ENCODE measurements at regions not wholly inside any gene's neighbourhood (a gene's known extent, or its start where the extent isn't known, plus 50 kb on each side); places are given as distances from the start of the nearest gene placed in this dataset.

DNA sequence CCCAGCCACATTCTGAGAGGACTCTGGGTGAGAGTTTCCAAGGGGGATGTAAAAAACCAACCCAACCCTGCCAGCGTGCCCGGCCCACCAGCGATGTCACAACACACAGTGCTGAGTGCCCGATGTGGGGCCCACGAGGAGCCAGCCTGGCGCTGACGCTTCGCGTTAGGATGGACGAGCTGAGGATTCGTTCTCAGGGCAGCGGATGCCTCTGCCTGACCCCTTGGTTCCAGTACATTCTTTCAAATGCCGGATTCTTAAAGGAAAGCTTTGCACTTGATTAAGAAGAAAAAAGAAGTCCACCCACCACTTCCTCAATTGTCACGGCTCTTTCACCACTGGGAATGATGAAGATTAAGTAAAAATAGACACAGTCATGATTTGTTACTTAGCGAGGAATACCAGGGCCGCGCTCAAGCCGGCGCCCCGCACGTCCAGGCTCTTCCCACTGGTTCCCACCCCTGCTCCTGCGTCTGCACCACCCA, 79.4 kb downstream of the IRF8 start:
- Histone ChIP-seq H3K4me3 (ENCODE audit: low read depth in 2 of 2, low read length in 2 of 2) (no peak overlapping the region), H3K9me3 (ENCODE audit: control insufficient read depth, insufficient read depth, low read depth, low read length) (no peaks in the 10 kb centered on the region), H3K4me1 (ENCODE audit: control insufficient read depth, insufficient read depth, low read length) (no peaks in the 10 kb centered on the region), H3K36me3 (ENCODE audit: control insufficient read depth, insufficient read depth, low read length) (no peaks in the 10 kb centered on the region), H3K27ac (ENCODE audit: low read length) (no peak overlapping the region), H3K27me3 (ENCODE audit: control insufficient read depth, insufficient read depth, low read length) (no peaks in the 10 kb centered on the region; the same call in 1 of the 2 replicates)
- intact Hi-C loops (cut with micrococcal nuclease; ENCODE audit: unreplicated experiment) (no loop called here), in situ Hi-C loops (cut with HindIII; ENCODE audit: low pct_unique_long_range_greater_than_20kb, low sequenced_read_pairs) (no loop called here)
- ChIA-PET POLR2A (no interaction called here), CTCF (no interaction called here)
- ATAC-seq (no peak), DNase-seq (ENCODE audit: low read depth, low spot score) (no peak)
- TF ChIP-seq, protein P1, sequence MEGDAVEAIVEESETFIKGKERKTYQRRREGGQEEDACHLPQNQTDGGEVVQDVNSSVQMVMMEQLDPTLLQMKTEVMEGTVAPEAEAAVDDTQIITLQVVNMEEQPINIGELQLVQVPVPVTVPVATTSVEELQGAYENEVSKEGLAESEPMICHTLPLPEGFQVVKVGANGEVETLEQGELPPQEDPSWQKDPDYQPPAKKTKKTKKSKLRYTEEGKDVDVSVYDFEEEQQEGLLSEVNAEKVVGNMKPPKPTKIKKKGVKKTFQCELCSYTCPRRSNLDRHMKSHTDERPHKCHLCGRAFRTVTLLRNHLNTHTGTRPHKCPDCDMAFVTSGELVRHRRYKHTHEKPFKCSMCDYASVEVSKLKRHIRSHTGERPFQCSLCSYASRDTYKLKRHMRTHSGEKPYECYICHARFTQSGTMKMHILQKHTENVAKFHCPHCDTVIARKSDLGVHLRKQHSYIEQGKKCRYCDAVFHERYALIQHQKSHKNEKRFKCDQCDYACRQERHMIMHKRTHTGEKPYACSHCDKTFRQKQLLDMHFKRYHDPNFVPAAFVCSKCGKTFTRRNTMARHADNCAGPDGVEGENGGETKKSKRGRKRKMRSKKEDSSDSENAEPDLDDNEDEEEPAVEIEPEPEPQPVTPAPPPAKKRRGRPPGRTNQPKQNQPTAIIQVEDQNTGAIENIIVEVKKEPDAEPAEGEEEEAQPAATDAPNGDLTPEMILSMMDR (IDR thresholded peaks at IDR 0.05), result no peak
- TF ChIP-seq, protein P2, sequence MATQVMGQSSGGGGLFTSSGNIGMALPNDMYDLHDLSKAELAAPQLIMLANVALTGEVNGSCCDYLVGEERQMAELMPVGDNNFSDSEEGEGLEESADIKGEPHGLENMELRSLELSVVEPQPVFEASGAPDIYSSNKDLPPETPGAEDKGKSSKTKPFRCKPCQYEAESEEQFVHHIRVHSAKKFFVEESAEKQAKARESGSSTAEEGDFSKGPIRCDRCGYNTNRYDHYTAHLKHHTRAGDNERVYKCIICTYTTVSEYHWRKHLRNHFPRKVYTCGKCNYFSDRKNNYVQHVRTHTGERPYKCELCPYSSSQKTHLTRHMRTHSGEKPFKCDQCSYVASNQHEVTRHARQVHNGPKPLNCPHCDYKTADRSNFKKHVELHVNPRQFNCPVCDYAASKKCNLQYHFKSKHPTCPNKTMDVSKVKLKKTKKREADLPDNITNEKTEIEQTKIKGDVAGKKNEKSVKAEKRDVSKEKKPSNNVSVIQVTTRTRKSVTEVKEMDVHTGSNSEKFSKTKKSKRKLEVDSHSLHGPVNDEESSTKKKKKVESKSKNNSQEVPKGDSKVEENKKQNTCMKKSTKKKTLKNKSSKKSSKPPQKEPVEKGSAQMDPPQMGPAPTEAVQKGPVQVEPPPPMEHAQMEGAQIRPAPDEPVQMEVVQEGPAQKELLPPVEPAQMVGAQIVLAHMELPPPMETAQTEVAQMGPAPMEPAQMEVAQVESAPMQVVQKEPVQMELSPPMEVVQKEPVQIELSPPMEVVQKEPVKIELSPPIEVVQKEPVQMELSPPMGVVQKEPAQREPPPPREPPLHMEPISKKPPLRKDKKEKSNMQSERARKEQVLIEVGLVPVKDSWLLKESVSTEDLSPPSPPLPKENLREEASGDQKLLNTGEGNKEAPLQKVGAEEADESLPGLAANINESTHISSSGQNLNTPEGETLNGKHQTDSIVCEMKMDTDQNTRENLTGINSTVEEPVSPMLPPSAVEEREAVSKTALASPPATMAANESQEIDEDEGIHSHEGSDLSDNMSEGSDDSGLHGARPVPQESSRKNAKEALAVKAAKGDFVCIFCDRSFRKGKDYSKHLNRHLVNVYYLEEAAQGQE (IDR thresholded peaks at IDR 0.05; ENCODE audit: insufficient read depth in 1 of 2, low read depth in 2 of 2, low read length in 1 of 2), result no peak
- no peak for TF ChIP-seq SIN3A (IDR thresholded peaks at IDR 0.05; ENCODE audit: borderline replicate concordance, insufficient read depth, low read depth, low read length)
- TF ChIP-seq POLR2AphosphoS5 (IDR thresholded peaks at IDR 0.05; ENCODE audit: low read depth, low read length), result no peak
- TF ChIP-seq TCF7L2 (IDR thresholded peaks at IDR 0.05; ENCODE audit: low read depth, low read length), result no peak
- BruUV-seq (replicated peaks), result no TSS peak

DNA sequence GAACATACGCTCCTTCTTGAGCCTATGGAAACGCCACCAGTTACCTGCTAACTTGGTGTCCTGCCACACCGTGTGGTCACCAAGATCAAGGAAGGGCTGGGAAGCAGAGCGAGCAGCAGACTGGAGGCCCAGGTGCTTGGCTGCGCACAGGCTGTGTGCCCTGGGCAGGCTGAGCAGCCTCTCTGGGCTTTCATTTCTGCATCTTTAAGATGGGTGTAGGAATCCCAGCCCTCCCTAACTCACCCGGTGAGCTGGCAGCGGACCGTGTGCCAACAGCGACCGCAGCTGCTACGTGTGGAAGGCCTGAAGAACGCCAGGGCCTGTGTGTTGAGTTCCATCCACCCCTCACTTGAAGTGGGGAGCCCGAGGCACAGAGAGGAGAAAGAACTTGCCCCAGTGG, 80.0 kb downstream of the IRF8 start:
- Histone ChIP-seq H3K36me3 (ENCODE audit: control insufficient read depth, insufficient read depth, low read length) (no peaks in the 10 kb centered on the region), H3K27ac (ENCODE audit: low read length) (no peak overlapping the region), H3K4me3 (ENCODE audit: low read depth in 2 of 2, low read length in 2 of 2) (no peak overlapping the region), H3K9me3 (ENCODE audit: control insufficient read depth, insufficient read depth, low read depth, low read length) (no peaks in the 10 kb centered on the region), H3K4me1 (ENCODE audit: control insufficient read depth, insufficient read depth, low read length) (no peaks in the 10 kb centered on the region), H3K27me3 (ENCODE audit: control insufficient read depth, insufficient read depth, low read length) (no peaks in the 10 kb centered on the region; the same call in 1 of the 2 replicates)
- no peak for DNase-seq (ENCODE audit: low read depth, low spot score)
- POLR2A ChIA-PET, result no interaction called here
- BruUV-seq (replicated peaks), result no TSS peak
- intact Hi-C loops (cut with micrococcal nuclease; ENCODE audit: unreplicated experiment), result no loop called here
- ATAC-seq, result no peak
- CTCF ChIA-PET, result no interaction called here
- in situ Hi-C loops (cut with HindIII; ENCODE audit: low pct_unique_long_range_greater_than_20kb, low sequenced_read_pairs), result no loop called here
- TF ChIP-seq POLR2AphosphoS5 (IDR thresholded peaks at IDR 0.05; ENCODE audit: low read depth, low read length) (no peak), TCF7L2 (IDR thresholded peaks at IDR 0.05; ENCODE audit: low read depth, low read length) (no peak), SIN3A (IDR thresholded peaks at IDR 0.05; ENCODE audit: borderline replicate concordance, insufficient read depth, low read depth, low read length) (no peak)
- TF ChIP-seq, protein P2 (IDR thresholded peaks at IDR 0.05; ENCODE audit: insufficient read depth in 1 of 2, low read depth in 2 of 2, low read length in 1 of 2), result no peak
- TF ChIP-seq, protein P1 (IDR thresholded peaks at IDR 0.05), result no peak

Data from Panc1 (cell line).